Mucosa of descending colon (tissue), 3 donors: ENCODE measurements at regions not wholly inside any gene's neighbourhood (a gene's known extent, or its start where the extent isn't known, plus 50 kb on each side); places are given as distances from the start of the nearest gene placed in this dataset.
"Not testable (repeated sequence)": the region's sequence is repeated elsewhere in the genome, so short reads cannot be mapped to it uniquely, and the experiment has no call there.

Experiments used
- ATAC-seq: fragments of 200-7000 bp; cut with Tn5 transposase; one replicate; pipeline ENCODE4 v1.9.1; 2020; ENCODE audit warnings: mild to moderate bottlenecking, moderate library complexity
- DNase-seq, 3 donors: peaks; one replicate each; pipeline ENCODE4 v3.0.0-alpha.2; 2020
- H3K36me3 ChIP-seq: fragments of 200-600 bp; one replicate; pipeline ENCODE4 v1.8.0; 2021; ENCODE audit warnings: low read depth, mild to moderate bottlenecking
- H3K4me1 ChIP-seq: fragments of 200-600 bp; one replicate; pipeline ENCODE4 v1.8.0; 2021; ENCODE audit warnings: low read depth, mild to moderate bottlenecking
- H3K4me3 ChIP-seq: fragments of 200-600 bp; one replicate; pipeline ENCODE4 v1.8.0; 2021; ENCODE audit warnings: mild to moderate bottlenecking
- H3K9me3 ChIP-seq: fragments of 200-600 bp; one replicate; pipeline ENCODE4 v1.8.0; 2021; ENCODE audit warnings: mild to moderate bottlenecking
- CTCF ChIP-seq: fragments of 200-600 bp; IDR thresholded peaks from one replicate; pipeline ENCODE4 v1.8.0; 2022; ENCODE audit warnings: antibody characterized with exemption, mild to moderate bottlenecking
- intact Hi-C, 2 donors: fragments of 100-400 bp; cut with DNase I in 1 of 2; cut with micrococcal nuclease in 1 of 2; formaldehyde crosslinking; loops; one replicate each; pipeline versions ENCODE4 v1.11.0 to v1.11.1; 2022; cut with DNase I, micrococcal nuclease
- donor health status: DM: no; HTN: no; CAD: no; lungs with moderate emphysema.
- donor health status: DM: no; HTN: no; CAD: no.
- donor health status: DM: no; HTN: yes; CAD: no.

- ATAC-seq, H3K4me3 ChIP-seq, H3K4me1 ChIP-seq, H3K36me3 ChIP-seq, DNase-seq, H3K9me3 ChIP-seq, intact Hi-C loops: not testable (repeated sequence)
These were observed 109.4 kb upstream of the SGIP1 start for GRCh38 chr1:66424530-66424929.

- Histone ChIP-seq H3K36me3 (no peaks in the 10 kb centered on the region), H3K9me3 (peaks cover 23% of the 10 kb centered on the region), H3K4me1 (no peaks in the 10 kb centered on the region), H3K4me3 (no peak overlapping the region)
- DNase-seq (no peak), ATAC-seq (no peak)
- TF ChIP-seq CTCF: no peak
- intact Hi-C loops: no loop called here
These were observed 107.6 kb upstream of the SGIP1 start for GRCh38 chr1:66426239-66426853.

GRCh38 chr1:66430815-66431214 lies 103.1 kb upstream of the SGIP1 start:
- peaks cover 23% of the 10 kb centered on the region for H3K9me3 ChIP-seq
- H3K4me1 ChIP-seq, intact Hi-C loops, H3K36me3 ChIP-seq, H3K4me3 ChIP-seq, ATAC-seq, DNase-seq: not testable (repeated sequence)

GRCh38 chr1:66431999-66432398 lies 102.0 kb upstream of the SGIP1 start:
- intact Hi-C loops: no loop called here
- Histone ChIP-seq H3K9me3 (peaks cover 23% of the 10 kb centered on the region), H3K4me3 (no peak overlapping the region), H3K36me3 (no peaks in the 10 kb centered on the region), H3K4me1 (no peaks in the 10 kb centered on the region)
- ATAC-seq (no peak), DNase-seq (no peak)
- TF ChIP-seq CTCF: no peak

- Histone ChIP-seq H3K9me3 (peaks cover 15% of the 10 kb centered on the region), H3K36me3 (no peaks in the 10 kb centered on the region), H3K4me1 (no peaks in the 10 kb centered on the region), H3K4me3 (no peak overlapping the region)
- ATAC-seq: no peak
- DNase-seq: no peak
- TF ChIP-seq CTCF: no peak
- intact Hi-C loops: no loop called here
These were observed 100.3 kb upstream of the SGIP1 start for GRCh38 chr1:66433611-66434010.

- H3K36me3 ChIP-seq: no peaks in the 10 kb centered on the region
- ATAC-seq: no peak
- intact Hi-C loops: no loop called here
- no peak for TF ChIP-seq CTCF
- no peak overlapping the region for H3K4me3 ChIP-seq
- DNase-seq: no peak
- H3K4me1 ChIP-seq: no peaks in the 10 kb centered on the region
- peaks cover 15% of the 10 kb centered on the region for H3K9me3 ChIP-seq
These were observed 99.9 kb upstream of the SGIP1 start for GRCh38 chr1:66434096-66434495.

GRCh38 chr1:66435541-66435940 lies 98.4 kb upstream of the SGIP1 start:
- Histone ChIP-seq H3K36me3 (no peaks in the 10 kb centered on the region), H3K9me3 (peaks cover 7% of the 10 kb centered on the region), H3K4me3 (no peak overlapping the region), H3K4me1 (no peaks in the 10 kb centered on the region)
- ATAC-seq: no peak
- intact Hi-C loops: no loop called here
- no peak for DNase-seq
- TF ChIP-seq CTCF: no peak
